ENCODE measurements at regions not wholly inside any gene's neighbourhood (a gene's known extent, or its start where the extent isn't known, plus 50 kb on each side); places are given as distances from the start of the nearest gene placed in this dataset.

GRCh38 chr11:19342036-19342435 is 101.3 kb upstream of the E2F8 start:
- TF ChIP-seq CTCF (IDR thresholded peaks at IDR 0.05) (no peak), POLR2A (IDR thresholded peaks at IDR 0.05) (no peak)

All from breast epithelium (tissue), 3 donors.